ENCODE measurements at regions not wholly inside any gene's neighbourhood (a gene's known extent, or its start where the extent isn't known, plus 50 kb on each side); places are given as distances from the start of the nearest gene placed in this dataset.

DNA sequence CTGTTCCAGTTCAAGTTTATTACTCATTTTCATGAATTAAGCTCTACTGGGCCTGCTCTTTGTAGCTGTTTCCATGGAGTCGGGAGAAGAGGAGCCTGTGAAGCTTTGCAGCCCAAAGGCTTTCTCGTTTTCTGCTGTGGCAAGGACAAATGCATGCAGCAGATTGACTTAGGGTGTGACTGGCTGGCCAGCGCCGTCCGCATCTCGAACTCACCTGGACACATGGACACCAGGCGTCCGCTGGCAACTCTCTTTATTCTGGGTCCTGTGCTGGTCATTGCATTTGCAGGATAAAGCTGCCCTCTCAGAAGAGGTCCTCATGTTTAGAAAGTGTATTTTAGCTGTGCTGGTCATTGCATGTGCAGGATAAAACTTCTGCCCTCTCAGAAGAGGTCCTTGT is 350.4 kb downstream of the TMEM121 start:
- intact Hi-C loops (cut with DNase I; ENCODE audit: low total_unique reads) = no loop called here
- in situ Hi-C loops (cut with MboI; ENCODE audit: low pct_ligation_motif_present in 1 of 4, low pct_unique_long_range_greater_than_20kb in 1 of 4, low sequenced_read_pairs in 3 of 4) = no loop called here
- Histone ChIP-seq H3K4me3 (no peak overlapping the region), H3K9me3 (no peaks in the 10 kb centered on the region), H3K36me3 (no peaks in the 10 kb centered on the region), H3K27me3 (no peaks in the 10 kb centered on the region), H3K27ac (no peak overlapping the region), H3K4me1 (no peaks in the 10 kb centered on the region)
- WGBS, 2 donors (ENCODE audit: low coverage in 1 of 2) = 86 to 92% methylated on average over 2 to 8 of the region's 8 CpGs
- DNase-seq = peak; percentile 4
- no peak for TF ChIP-seq EP300 (IDR thresholded peaks at IDR 0.05; ENCODE audit: low read depth)
- TF ChIP-seq CTCF (IDR thresholded peaks at IDR 0.05) = no peak
- no peak for TF ChIP-seq POLR2A (IDR thresholded peaks at IDR 0.05)
- TF ChIP-seq POLR2AphosphoS5 (IDR thresholded peaks at IDR 0.05) = no peak

- no peak for DNase-seq
- no peak for TF ChIP-seq CTCF (IDR thresholded peaks at IDR 0.05)
- TF ChIP-seq POLR2A (IDR thresholded peaks at IDR 0.05) = no peak
- no peak for TF ChIP-seq POLR2AphosphoS5 (IDR thresholded peaks at IDR 0.05)
- TF ChIP-seq EP300 (IDR thresholded peaks at IDR 0.05; ENCODE audit: low read depth) = no peak
These were observed 351.3 kb downstream of the TMEM121 start for GRCh38 chr14:105877645-105878044.

DNA sequence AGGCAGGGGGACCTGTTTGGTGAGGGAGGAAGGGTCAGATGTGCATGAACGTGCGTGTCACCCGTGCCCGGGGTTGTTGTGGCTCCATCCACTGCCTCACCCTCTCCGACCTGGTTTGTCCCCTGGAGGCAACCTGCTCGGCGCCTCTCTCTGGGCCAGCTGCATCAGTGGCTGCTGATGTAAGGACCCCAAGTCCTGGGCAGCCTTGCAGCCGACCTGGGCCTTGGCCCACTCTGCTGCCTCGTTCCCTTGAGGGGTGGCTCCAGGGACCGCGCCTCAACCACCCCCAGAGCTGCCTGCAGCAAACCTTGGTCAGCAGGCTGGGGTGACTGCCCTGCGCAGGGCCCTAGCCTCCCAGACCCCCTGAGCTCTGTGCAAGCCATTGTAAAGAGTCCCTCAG is 351.7 kb downstream of the TMEM121 start:
- H3K27me3 ChIP-seq = no peaks in the 10 kb centered on the region
- H3K9me3 ChIP-seq = no peaks in the 10 kb centered on the region
- TF ChIP-seq POLR2AphosphoS5 (IDR thresholded peaks at IDR 0.05) (no peak), EP300 (IDR thresholded peaks at IDR 0.05; ENCODE audit: low read depth) (no peak), CTCF (IDR thresholded peaks at IDR 0.05) (no peak), POLR2A (IDR thresholded peaks at IDR 0.05) (no peak)
- H3K36me3 ChIP-seq = no peaks in the 10 kb centered on the region
- intact Hi-C loops (cut with DNase I; ENCODE audit: low total_unique reads) (no loop called here), in situ Hi-C loops (cut with MboI; ENCODE audit: low pct_ligation_motif_present in 1 of 4, low pct_unique_long_range_greater_than_20kb in 1 of 4, low sequenced_read_pairs in 3 of 4) (no loop called here)
- no peak overlapping the region for H3K27ac ChIP-seq
- no peak for DNase-seq
- H3K4me1 ChIP-seq = no peaks in the 10 kb centered on the region
- 81 to 100% methylated on average over 1 to 11 of the region's 12 CpGs for WGBS, 2 donors (ENCODE audit: low coverage in 1 of 2)
- no peak overlapping the region for H3K4me3 ChIP-seq

More at GRCh38 chr14:105877645-105878044, 351.3 kb downstream of the TMEM121 start:
- Histone ChIP-seq H3K4me1 (no peaks in the 10 kb centered on the region), H3K9me3 (no peaks in the 10 kb centered on the region), H3K4me3 (no peak overlapping the region), H3K36me3 (no peaks in the 10 kb centered on the region), H3K27ac (no peak overlapping the region), H3K27me3 (no peaks in the 10 kb centered on the region)
- intact Hi-C loops (cut with DNase I; ENCODE audit: low total_unique reads) = no loop called here
- in situ Hi-C loops (cut with MboI; ENCODE audit: low pct_ligation_motif_present in 1 of 4, low pct_unique_long_range_greater_than_20kb in 1 of 4, low sequenced_read_pairs in 3 of 4) = no loop called here
- WGBS, 2 donors (ENCODE audit: low coverage in 1 of 2) = 83 to 95% methylated on average over 8 to 9 of the region's 9 CpGs

GRCh38 chr14:105878554-105878953 is 352.2 kb downstream of the TMEM121 start:
- H3K27ac ChIP-seq = no peak overlapping the region
- in situ Hi-C loops (cut with MboI; ENCODE audit: low pct_ligation_motif_present in 1 of 4, low pct_unique_long_range_greater_than_20kb in 1 of 4, low sequenced_read_pairs in 3 of 4) (no loop called here), intact Hi-C loops (cut with DNase I; ENCODE audit: low total_unique reads) (no loop called here)
- 87 to 90% methylated on average over 12 to 13 of the region's 13 CpGs for WGBS, 2 donors (ENCODE audit: low coverage in 1 of 2)
- no peaks in the 10 kb centered on the region for H3K36me3 ChIP-seq
- H3K9me3 ChIP-seq = no peaks in the 10 kb centered on the region
- DNase-seq = no peak
- H3K27me3 ChIP-seq = no peaks in the 10 kb centered on the region
- H3K4me3 ChIP-seq = no peak overlapping the region
- TF ChIP-seq POLR2A (IDR thresholded peaks at IDR 0.05) (no peak), CTCF (IDR thresholded peaks at IDR 0.05) (no peak), EP300 (IDR thresholded peaks at IDR 0.05; ENCODE audit: low read depth) (no peak), POLR2AphosphoS5 (IDR thresholded peaks at IDR 0.05) (no peak)
- H3K4me1 ChIP-seq = no peaks in the 10 kb centered on the region
